ENCODE measurements at regions not wholly inside any gene's neighbourhood (a gene's known extent, or its start where the extent isn't known, plus 50 kb on each side); places are given as distances from the start of the nearest gene placed in this dataset.

DNA sequence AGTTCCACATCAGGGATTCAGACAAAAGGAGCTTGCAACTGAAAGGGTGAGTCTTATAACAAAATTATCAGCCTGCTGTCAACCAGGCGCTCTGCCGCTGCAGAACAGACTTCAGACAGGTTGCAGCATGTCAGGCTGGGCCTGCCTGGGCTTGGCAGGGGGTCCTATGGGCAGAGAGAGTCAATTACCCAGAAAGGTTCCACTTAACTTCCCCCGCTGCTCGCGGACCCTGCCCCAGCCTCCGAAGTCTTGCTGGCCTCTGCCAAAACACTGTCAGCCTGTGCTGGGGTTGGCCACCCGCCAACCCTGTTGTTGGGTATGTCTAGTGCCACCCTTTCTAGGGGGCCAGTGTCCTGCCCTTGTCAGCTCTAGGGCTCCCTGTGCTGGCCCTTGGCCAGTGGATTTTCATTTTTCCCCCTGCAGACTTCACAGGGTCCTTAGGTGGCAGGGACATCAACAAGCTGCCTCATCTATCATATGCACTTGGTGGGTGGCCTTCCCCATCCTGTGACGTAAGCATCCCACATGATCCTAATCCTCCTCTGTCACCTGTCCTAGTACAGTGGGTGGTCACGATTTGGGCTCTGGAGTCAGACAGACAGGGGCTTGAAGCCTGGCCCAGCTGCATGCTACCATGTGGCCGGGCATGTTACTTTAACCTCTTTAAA lies 166.5 kb upstream of the CADM1 start:
- 62 to 67% methylated on average over 10 of the region's 10 CpGs for WGBS, 2 donors
- Histone ChIP-seq H3K27me3 (no peaks in the 10 kb centered on the region), H3K4me1 (no peaks in the 10 kb centered on the region), H3K36me3 (replicated peaks in 1 of 2; ENCODE audit: insufficient read depth in 1 of 2, low read depth in 2 of 2) (no peaks in the 10 kb centered on the region), H3K4me3 (no peak overlapping the region), H3K9me3 (no peaks in the 10 kb centered on the region), H3K27ac (no peak overlapping the region)
- intact Hi-C loops (cut with DNase I), result no loop called here
- ATAC-seq (no peak), DNase-seq (no peak)
- TF ChIP-seq POLR2A (IDR thresholded peaks at IDR 0.05), result no peak
- TF ChIP-seq, protein P1, sequence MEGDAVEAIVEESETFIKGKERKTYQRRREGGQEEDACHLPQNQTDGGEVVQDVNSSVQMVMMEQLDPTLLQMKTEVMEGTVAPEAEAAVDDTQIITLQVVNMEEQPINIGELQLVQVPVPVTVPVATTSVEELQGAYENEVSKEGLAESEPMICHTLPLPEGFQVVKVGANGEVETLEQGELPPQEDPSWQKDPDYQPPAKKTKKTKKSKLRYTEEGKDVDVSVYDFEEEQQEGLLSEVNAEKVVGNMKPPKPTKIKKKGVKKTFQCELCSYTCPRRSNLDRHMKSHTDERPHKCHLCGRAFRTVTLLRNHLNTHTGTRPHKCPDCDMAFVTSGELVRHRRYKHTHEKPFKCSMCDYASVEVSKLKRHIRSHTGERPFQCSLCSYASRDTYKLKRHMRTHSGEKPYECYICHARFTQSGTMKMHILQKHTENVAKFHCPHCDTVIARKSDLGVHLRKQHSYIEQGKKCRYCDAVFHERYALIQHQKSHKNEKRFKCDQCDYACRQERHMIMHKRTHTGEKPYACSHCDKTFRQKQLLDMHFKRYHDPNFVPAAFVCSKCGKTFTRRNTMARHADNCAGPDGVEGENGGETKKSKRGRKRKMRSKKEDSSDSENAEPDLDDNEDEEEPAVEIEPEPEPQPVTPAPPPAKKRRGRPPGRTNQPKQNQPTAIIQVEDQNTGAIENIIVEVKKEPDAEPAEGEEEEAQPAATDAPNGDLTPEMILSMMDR (IDR thresholded peaks at IDR 0.05), result no peak

DNA sequence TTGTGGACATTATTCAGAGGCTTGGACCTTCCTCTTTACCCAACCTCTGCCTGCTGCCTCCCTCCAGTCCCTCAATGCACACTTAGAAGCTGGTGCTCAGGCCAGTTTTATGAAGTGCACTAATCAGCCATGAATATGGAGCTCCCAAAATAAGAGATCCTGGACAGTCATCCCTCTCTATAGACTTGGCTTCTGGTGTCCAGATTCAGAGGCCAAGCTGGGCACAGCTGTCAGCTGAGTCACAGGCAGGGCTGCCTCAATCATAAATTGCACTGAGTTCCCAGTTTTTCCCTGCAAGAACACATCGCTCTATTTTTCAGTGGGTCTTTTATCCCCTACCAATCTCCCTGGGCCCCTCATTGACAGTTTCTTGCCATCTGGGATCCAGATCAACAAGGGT lies 161.7 kb upstream of the CADM1 start:
- 77 to 94% methylated on average over 1 of the region's 1 CpG for WGBS, 2 donors
- Histone ChIP-seq H3K9me3 (no peaks in the 10 kb centered on the region), H3K27me3 (no peaks in the 10 kb centered on the region), H3K27ac (no peak overlapping the region), H3K36me3 (replicated peaks in 1 of 2; ENCODE audit: insufficient read depth in 1 of 2, low read depth in 2 of 2) (no peaks in the 10 kb centered on the region), H3K4me3 (no peak overlapping the region), H3K4me1 (no peaks in the 10 kb centered on the region)
- no peak for DNase-seq
- ATAC-seq, result no peak
- TF ChIP-seq POLR2A (IDR thresholded peaks at IDR 0.05), result no peak
- TF ChIP-seq, protein P1 (IDR thresholded peaks at IDR 0.05), result no peak
- intact Hi-C loops (cut with DNase I), result no loop called here

DNA sequence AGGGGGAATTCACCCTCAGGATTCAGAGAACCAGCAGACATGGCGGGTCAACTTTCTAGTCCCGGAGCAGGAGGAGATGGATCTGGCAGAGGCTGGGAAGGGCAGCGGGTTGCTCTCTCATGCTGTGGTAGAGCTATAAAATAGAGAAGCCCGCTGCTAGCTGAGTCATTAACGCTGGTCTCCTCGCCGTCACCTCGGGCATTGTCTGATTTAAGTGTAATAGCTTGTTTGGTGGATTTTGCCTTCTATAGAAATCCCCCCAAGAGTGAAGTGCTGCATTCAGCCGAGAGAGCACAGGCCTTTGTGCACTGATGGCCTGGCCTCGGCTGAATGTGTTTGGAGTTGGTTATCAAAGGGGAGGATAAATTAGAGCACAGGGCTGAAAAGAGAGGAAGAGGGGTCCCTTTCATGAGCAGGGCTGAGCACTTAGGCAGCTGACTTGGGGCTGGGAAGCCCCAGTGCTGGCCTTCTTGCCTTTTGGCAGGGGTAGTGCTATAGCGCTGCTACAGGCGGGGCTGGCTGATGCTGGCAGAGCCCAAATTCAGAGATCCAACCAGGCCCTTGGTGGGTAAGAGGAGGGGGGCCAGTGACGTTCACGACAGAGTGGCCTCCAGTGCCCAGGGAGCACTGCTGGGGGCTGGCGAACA lies 161.1 kb upstream of the CADM1 start:
- H3K36me3 ChIP-seq (replicated peaks in 1 of 2; ENCODE audit: insufficient read depth in 1 of 2, low read depth in 2 of 2), result no peaks in the 10 kb centered on the region
- peaks cover 0 to 3% of the 10 kb centered on the region in 2 donors for H3K27me3 ChIP-seq
- no peak overlapping the region for H3K4me3 ChIP-seq
- ATAC-seq (no peak), DNase-seq (no peak)
- peaks cover under 1% of the 10 kb centered on the region for H3K4me1 ChIP-seq
- no peak overlapping the region for H3K27ac ChIP-seq
- intact Hi-C loops (cut with DNase I), result no loop called here
- TF ChIP-seq, protein P1 (IDR thresholded peaks at IDR 0.05), result no peak
- TF ChIP-seq POLR2A (IDR thresholded peaks at IDR 0.05), result no peak
- WGBS, 2 donors, result 69 to 83% methylated on average over 15 of the region's 15 CpGs
- no peaks in the 10 kb centered on the region for H3K9me3 ChIP-seq

DNA sequence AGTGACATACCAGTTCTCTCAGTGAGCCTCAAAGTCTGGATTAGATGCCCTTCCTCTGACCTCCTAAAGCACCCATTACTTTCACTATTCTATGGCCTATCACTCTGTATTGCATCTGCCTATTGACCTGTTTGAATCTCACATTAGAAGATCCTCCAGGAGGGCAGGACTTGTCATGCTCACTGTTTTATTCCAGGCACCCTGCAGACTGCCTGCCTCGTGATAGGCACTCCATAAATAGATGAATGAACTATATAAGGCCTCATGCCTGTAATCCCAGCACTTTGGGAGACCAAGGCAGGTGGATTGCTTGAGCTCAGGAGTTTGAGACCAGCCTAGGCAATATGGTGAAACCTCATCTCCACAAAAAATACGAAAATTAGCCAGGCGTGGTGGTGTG lies 160.1 kb upstream of the CADM1 start:
- Histone ChIP-seq H3K9me3 (no peaks in the 10 kb centered on the region), H3K36me3 (replicated peaks in 1 of 2; ENCODE audit: insufficient read depth in 1 of 2, low read depth in 2 of 2) (no peaks in the 10 kb centered on the region), H3K27ac (no peak overlapping the region), H3K4me3 (no peak overlapping the region), H3K27me3 (peaks cover 0 to 10% of the 10 kb centered on the region in 2 donors), H3K4me1 (peaks cover 10% of the 10 kb centered on the region)
- ATAC-seq (no peak), DNase-seq (no peak)
- 81 to 86% methylated on average over 3 of the region's 3 CpGs for WGBS, 2 donors
- intact Hi-C loops (cut with DNase I), result no loop called here
- TF ChIP-seq POLR2A (IDR thresholded peaks at IDR 0.05), result no peak
- TF ChIP-seq, protein P1 (IDR thresholded peaks at IDR 0.05), result no peak

DNA sequence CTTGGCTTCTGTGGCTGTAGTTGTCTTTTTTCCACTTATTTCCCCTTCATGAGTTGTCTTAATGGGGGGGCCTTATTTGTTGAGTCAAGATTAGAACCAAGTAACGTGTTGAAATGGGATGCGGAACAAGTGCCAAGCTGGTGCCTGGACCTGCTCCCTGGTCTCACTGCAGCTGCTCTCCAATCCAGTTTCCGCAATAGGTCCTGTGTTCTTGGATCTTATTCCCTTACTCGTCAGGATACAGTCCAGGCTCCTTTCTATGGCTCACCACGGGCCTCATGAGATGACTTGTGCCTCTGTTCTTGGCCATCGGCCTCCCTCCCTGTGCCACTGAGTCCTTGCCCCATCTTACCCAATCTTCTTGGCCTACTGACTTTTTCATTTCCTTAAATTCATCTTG lies 159.6 kb upstream of the CADM1 start:
- DNase-seq (no peak), ATAC-seq (no peak)
- Histone ChIP-seq H3K4me3 (no peak overlapping the region), H3K36me3 (replicated peaks in 1 of 2; ENCODE audit: insufficient read depth in 1 of 2, low read depth in 2 of 2) (no peaks in the 10 kb centered on the region), H3K4me1 (peaks cover 13% of the 10 kb centered on the region), H3K9me3 (no peaks in the 10 kb centered on the region), H3K27me3 (peaks cover 0 to 12% of the 10 kb centered on the region in 2 donors), H3K27ac (no peak overlapping the region)
- no peak for TF ChIP-seq POLR2A (IDR thresholded peaks at IDR 0.05)
- TF ChIP-seq, protein P1 (IDR thresholded peaks at IDR 0.05), result no peak
- WGBS, 2 donors, result 70 to 80% methylated on average over 6 of the region's 6 CpGs
- intact Hi-C loops (cut with DNase I), result no loop called here
